Panc1 (cell line): ENCODE measurements at regions not wholly inside any gene's neighbourhood (a gene's known extent, or its start where the extent isn't known, plus 50 kb on each side); places are given as distances from the start of the nearest gene placed in this dataset.

Experiments used
- ATAC-seq: fragments of 200-7000 bp; cut with Tn5 transposase; 2 replicates; pipeline ENCODE4 v1.9.1; 2020; ENCODE audit warnings: mild to moderate bottlenecking, moderate library complexity
- BruUV-seq: library from RNA; stranded (reverse); fragments of 400-500 nt; replicated peaks from 2 replicates; lab custom pipeline; 2021; lab: Mats Ljungman, UMichigan
- CTCF ChIA-PET: fragments of 300-600 bp; sonication (Branson Sonifier 250); formaldehyde crosslinking; loops from one replicate; lab custom pipeline; 2022; ENCODE audit warnings: antibody characterized with exemption; lab: Charles Lee
- POLR2A ChIA-PET: fragments of 300-600 bp; sonication (Branson Sonifier 250); formaldehyde crosslinking; loops from one replicate; lab custom pipeline; 2022; ENCODE audit warnings: antibody characterized with exemption; lab: Charles Lee
- DNase-seq: peaks from one replicate; pipeline ENCODE4 v3.0.0-alpha.2; 2010; ENCODE audit warnings: low read depth, low spot score
- H3K27ac ChIP-seq: 2 replicates; pipeline ENCODE4 v1.5.1; 2011; ENCODE audit warnings: mild to moderate bottlenecking, low read length, inconsistent platforms
- H3K27me3 ChIP-seq: fragments of 200-500 bp; sonication (Bioruptor generic); 2 replicates; pipeline ENCODE4 v1.6.0; 2014; ENCODE audit warnings: low read length, inconsistent platforms; ENCODE audit not compliant: control insufficient read depth, insufficient read depth
- H3K36me3 ChIP-seq: fragments of 200-500 bp; sonication (Bioruptor generic); 2 replicates; pipeline ENCODE4 v1.5.1; 2014; ENCODE audit warnings: inconsistent platforms, mild to moderate bottlenecking, low read length, moderate library complexity; ENCODE audit not compliant: control insufficient read depth, insufficient read depth
- H3K4me1 ChIP-seq: 2 replicates; pipeline ENCODE4 v1.5.1; 2011; ENCODE audit warnings: inconsistent platforms, mild to moderate bottlenecking, low read length, moderate library complexity; ENCODE audit not compliant: control insufficient read depth, insufficient read depth
- H3K4me3 ChIP-seq, 2 experiments: 2 replicates each; pipeline ENCODE4 v1.5.1; 2011 to 2012; ENCODE audit warnings: low read depth in 2 of 2, low read length in 2 of 2, mild to moderate bottlenecking in 2 of 2, inconsistent platforms in 1 of 2, moderate library complexity in 1 of 2
- H3K9me3 ChIP-seq: fragments of 200-500 bp; sonication (Bioruptor generic); 2 replicates; pipeline ENCODE4 v1.5.1; 2014; ENCODE audit warnings: low read depth, mild to moderate bottlenecking, inconsistent platforms, low read length, moderate library complexity; ENCODE audit not compliant: control insufficient read depth, insufficient read depth
- POLR2AphosphoS5 ChIP-seq: IDR thresholded peaks from 2 replicates; pipeline ENCODE4 v1.6.1; 2012; ENCODE audit warnings: mild to moderate bottlenecking, low read depth, low read length, moderate library complexity
- REST ChIP-seq, 2 experiments: IDR thresholded peaks; 2 replicates each; pipeline ENCODE4 v1.6.1; 2011 to 2012; ENCODE audit warnings: low read depth in 2 of 2, control low read depth in 1 of 2, low read length in 1 of 2, mild to moderate bottlenecking in 1 of 2, moderate library complexity in 1 of 2; ENCODE audit not compliant: insufficient read depth in 1 of 2
- SIN3A ChIP-seq: IDR thresholded peaks from 2 replicates; pipeline ENCODE4 v1.6.1; 2012; ENCODE audit warnings: low read depth, mild to moderate bottlenecking, low read length, moderate library complexity, borderline replicate concordance; ENCODE audit not compliant: insufficient read depth
- TCF7L2 ChIP-seq: IDR thresholded peaks from 2 replicates; pipeline ENCODE4 v1.6.1; 2011; ENCODE audit warnings: mild to moderate bottlenecking, low read depth, low read length, inconsistent platforms
- in situ Hi-C: cut with HindIII; loops from 2 replicates; pipeline ENCODE4 v1.10.0; 2016; ENCODE audit warnings: low sequenced_read_pairs, low pct_unique_long_range_greater_than_20kb
- intact Hi-C: fragments of 100-400 bp; cut with micrococcal nuclease; formaldehyde crosslinking; loops from one replicate; pipeline ENCODE4 v1.10.0; 2022; ENCODE audit not compliant: unreplicated experiment
- TF ChIP-seq, protein P1 (sequence below): fragments of 450-650 bp; IDR thresholded peaks from 2 replicates; pipeline ENCODE4 v1.5.1; 2017; ENCODE audit warnings: mild to moderate bottlenecking

GRCh38 chr17:37816950-37817349 is 72.1 kb upstream of the HNF1B start:
- no peak for TF ChIP-seq REST (IDR thresholded peaks at IDR 0.05; ENCODE audit: insufficient read depth in 1 of 2, low read depth in 2 of 2, low read length in 1 of 2)
- TF ChIP-seq SIN3A: no peak
- no peak for TF ChIP-seq POLR2AphosphoS5
- TF ChIP-seq TCF7L2: no peak
- TF ChIP-seq, protein P1, sequence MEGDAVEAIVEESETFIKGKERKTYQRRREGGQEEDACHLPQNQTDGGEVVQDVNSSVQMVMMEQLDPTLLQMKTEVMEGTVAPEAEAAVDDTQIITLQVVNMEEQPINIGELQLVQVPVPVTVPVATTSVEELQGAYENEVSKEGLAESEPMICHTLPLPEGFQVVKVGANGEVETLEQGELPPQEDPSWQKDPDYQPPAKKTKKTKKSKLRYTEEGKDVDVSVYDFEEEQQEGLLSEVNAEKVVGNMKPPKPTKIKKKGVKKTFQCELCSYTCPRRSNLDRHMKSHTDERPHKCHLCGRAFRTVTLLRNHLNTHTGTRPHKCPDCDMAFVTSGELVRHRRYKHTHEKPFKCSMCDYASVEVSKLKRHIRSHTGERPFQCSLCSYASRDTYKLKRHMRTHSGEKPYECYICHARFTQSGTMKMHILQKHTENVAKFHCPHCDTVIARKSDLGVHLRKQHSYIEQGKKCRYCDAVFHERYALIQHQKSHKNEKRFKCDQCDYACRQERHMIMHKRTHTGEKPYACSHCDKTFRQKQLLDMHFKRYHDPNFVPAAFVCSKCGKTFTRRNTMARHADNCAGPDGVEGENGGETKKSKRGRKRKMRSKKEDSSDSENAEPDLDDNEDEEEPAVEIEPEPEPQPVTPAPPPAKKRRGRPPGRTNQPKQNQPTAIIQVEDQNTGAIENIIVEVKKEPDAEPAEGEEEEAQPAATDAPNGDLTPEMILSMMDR: no peak
- no peak for DNase-seq
- H3K4me1 ChIP-seq: no peaks in the 10 kb centered on the region
- no peaks in the 10 kb centered on the region for H3K9me3 ChIP-seq
- CTCF ChIA-PET: interaction anchor here (0.7 to 2.1 kb wide), 5 partner anchors 71 to 213 kb away, joined by 3 to 19 read pairs (median 5); no protein-coding TSS in a partner anchor
- H3K4me3 ChIP-seq: no peak overlapping the region
- intact Hi-C loops: loop anchor here (5.0 kb wide), 1 partner anchor 165 kb away; no protein-coding TSS in a partner anchor
- POLR2A ChIA-PET: interaction anchor here (0.7 kb wide), 1 partner anchor 281 kb away, joined by 5 read pairs; no protein-coding TSS in a partner anchor
- H3K27me3 ChIP-seq: no peaks in the 10 kb centered on the region
- in situ Hi-C loops: no loop called here
- no TSS peak for BruUV-seq
- H3K36me3 ChIP-seq: no peaks in the 10 kb centered on the region
- no peak for ATAC-seq
- H3K27ac ChIP-seq: no peak overlapping the region

GRCh38 chr17:37815536-37815935 is 70.7 kb upstream of the HNF1B start:
- TF ChIP-seq REST (IDR thresholded peaks at IDR 0.05; ENCODE audit: insufficient read depth in 1 of 2, low read depth in 2 of 2, low read length in 1 of 2): no peak
- TF ChIP-seq, protein P1: no peak
- no peak for TF ChIP-seq SIN3A
- TF ChIP-seq TCF7L2: no peak
- TF ChIP-seq POLR2AphosphoS5: no peak
- BruUV-seq: no TSS peak

More at GRCh38 chr17:37815536-37815935, 70.7 kb upstream of the HNF1B start:
- Histone ChIP-seq H3K27ac (no peak overlapping the region), H3K4me3 (no peak overlapping the region), H3K36me3 (no peaks in the 10 kb centered on the region), H3K9me3 (no peaks in the 10 kb centered on the region), H3K4me1 (no peaks in the 10 kb centered on the region), H3K27me3 (no peaks in the 10 kb centered on the region)
- intact Hi-C loops: loop anchor here (5.0 kb wide), 1 partner anchor 163 kb away; no protein-coding TSS in a partner anchor
- ATAC-seq (no peak), DNase-seq (no peak)
- POLR2A ChIA-PET: interaction anchor here (0.6 kb wide), 1 partner anchor 288 kb away, joined by 3 read pairs; no protein-coding TSS in a partner anchor
- CTCF ChIA-PET: interaction anchor here (0.6 to 2.1 kb wide), 3 partner anchors 15 to 165 kb away, joined by 4 to 19 read pairs (median 9); no protein-coding TSS in a partner anchor
- in situ Hi-C loops: no loop called here
